ENCODE measurements at regions not wholly inside any gene's neighbourhood (a gene's known extent, or its start where the extent isn't known, plus 50 kb on each side); places are given as distances from the start of the nearest gene placed in this dataset.
A peak's percentile ranks its signal among the peaks of the same experiment; 100 is the strongest.

DNA sequence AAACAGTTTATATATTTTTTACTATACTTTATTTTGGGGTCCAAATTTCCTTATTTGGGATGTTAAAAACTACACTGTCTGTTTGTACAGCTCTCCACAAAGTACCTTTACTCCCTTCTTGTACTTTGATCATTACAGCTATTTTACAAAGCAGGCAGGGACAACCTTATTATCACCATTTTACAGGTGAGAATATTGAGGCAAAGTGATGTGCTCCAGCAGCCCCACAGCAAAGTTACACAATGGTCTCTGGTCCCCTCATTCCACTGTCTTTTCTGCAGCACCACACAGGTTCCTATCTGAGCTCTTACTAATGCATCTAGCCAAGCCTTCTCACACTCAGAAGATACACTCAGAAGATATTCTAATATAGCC, 457.3 kb downstream of the RASEF start:
- TF ChIP-seq, protein P1, sequence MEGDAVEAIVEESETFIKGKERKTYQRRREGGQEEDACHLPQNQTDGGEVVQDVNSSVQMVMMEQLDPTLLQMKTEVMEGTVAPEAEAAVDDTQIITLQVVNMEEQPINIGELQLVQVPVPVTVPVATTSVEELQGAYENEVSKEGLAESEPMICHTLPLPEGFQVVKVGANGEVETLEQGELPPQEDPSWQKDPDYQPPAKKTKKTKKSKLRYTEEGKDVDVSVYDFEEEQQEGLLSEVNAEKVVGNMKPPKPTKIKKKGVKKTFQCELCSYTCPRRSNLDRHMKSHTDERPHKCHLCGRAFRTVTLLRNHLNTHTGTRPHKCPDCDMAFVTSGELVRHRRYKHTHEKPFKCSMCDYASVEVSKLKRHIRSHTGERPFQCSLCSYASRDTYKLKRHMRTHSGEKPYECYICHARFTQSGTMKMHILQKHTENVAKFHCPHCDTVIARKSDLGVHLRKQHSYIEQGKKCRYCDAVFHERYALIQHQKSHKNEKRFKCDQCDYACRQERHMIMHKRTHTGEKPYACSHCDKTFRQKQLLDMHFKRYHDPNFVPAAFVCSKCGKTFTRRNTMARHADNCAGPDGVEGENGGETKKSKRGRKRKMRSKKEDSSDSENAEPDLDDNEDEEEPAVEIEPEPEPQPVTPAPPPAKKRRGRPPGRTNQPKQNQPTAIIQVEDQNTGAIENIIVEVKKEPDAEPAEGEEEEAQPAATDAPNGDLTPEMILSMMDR (IDR thresholded peaks at IDR 0.05; ENCODE audit: insufficient read depth, missing control alignments) = no peak
- FAIRE-seq = no peak
- no peak for DNase-seq (ENCODE audit: insufficient read length, low spot score)

DNA sequence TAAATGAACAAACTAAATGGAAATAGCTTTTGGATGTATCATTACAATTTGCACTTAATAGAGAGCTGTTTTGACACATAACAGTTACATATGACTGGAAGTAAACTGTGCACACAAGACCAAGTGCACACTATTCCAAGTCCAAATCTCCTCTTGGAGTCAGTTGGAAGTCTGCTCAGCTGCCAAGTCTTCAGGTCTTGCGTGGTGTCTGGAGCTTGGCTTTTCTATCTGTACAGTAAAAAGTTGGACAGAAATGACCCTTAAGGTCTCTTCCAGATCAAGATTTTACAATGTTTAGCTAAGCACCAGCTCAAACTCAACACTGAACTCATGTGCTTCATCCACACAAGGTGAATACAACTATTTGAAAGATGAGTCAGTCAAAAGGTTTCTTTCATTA, 456.9 kb downstream of the RASEF start:
- no peak for DNase-seq (ENCODE audit: insufficient read length, low spot score)
- TF ChIP-seq, protein P1 (IDR thresholded peaks at IDR 0.05; ENCODE audit: insufficient read depth, missing control alignments) = no peak
- no peak for FAIRE-seq

DNA sequence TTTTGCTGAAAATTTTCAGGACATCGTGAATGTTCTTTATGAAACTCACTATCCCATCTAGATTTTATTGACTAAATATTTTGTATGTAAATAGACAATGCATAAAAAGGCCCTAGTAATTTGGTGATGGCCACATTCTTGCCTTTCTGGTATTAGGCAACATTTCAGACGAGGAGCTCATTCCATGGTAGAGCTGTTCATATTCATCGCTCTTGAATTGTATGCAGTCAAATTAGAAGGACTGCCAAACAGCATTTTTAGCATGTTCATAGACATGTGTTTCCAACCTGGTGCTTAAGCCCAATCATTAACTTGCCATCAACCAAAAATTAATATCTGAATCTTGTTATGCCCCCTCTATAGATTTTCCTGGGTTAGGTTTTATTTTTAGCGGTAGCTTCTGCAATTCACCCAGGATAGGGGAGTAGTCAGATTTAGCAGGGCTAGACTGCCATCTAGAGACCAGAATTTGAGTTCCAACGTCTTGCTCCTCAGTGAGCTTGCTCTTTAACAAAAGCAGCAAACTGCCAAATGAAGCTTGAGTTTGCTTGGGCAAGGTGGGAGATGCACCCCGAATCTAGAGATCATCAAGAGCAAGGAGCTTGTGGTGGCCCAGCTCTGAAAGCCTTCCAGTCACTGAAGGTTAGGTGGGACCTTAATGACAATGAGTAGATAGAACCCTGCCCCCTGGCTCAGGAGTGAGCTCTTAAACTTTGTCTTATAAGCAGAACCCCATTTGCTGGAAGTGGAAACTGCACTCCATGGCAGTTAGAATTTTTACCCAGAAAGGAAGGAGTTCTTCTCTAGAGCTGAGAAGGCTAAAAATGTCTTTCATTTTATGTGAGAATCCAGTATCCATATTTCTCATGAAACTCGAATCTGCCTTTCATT, 456.2 kb downstream of the RASEF start:
- DNase-seq (ENCODE audit: insufficient read length, low spot score) (no peak), FAIRE-seq (peak; percentile 25)
- TF ChIP-seq, protein P1 (IDR thresholded peaks at IDR 0.05; ENCODE audit: insufficient read depth, missing control alignments) = peak; percentile 78

DNA sequence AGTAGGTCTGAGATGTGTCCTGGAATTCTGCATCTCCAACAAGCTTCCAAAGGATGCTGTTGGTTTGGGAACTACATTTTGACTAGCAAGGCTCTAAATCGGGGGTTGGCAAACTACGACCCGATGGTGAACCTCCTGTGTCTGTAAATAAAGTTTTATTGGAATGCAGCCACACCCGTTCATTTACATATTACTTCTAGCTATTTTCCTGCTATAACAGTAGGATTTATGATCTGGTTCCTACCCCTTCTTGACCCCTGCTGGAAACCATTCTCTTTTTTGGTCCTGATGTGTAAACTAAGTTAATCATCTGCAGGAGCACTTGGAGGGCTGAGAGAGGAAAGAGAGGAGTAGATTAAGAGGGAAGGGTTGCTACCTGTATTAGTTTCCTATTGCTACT, 454.5 kb downstream of the RASEF start:
- TF ChIP-seq, protein P1 (IDR thresholded peaks at IDR 0.05; ENCODE audit: insufficient read depth, missing control alignments) = no peak
- FAIRE-seq = no peak
- DNase-seq (ENCODE audit: insufficient read length, low spot score) = no peak

DNA sequence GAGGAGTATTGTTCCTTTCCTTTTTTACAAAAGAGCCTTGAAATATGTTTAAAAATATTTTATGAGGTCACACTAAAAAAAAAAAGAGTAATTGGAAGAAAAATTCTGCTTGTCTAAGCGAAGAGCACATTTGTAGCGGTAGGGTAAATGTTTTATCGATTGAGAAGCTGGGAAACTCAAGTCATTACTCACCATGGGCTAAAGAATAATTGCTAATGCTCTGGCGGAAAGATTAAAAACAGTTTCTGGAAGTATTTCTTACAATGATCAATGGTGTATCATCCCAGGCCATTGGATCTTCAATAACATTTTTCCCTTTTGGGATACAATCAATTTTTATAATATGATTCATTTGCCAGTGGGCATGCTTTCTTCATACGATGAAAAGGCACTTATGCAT, 450.0 kb downstream of the RASEF start:
- FAIRE-seq (no peak), DNase-seq (ENCODE audit: insufficient read length, low spot score) (no peak)
- TF ChIP-seq, protein P1 (IDR thresholded peaks at IDR 0.05; ENCODE audit: insufficient read depth, missing control alignments) = no peak

DNA sequence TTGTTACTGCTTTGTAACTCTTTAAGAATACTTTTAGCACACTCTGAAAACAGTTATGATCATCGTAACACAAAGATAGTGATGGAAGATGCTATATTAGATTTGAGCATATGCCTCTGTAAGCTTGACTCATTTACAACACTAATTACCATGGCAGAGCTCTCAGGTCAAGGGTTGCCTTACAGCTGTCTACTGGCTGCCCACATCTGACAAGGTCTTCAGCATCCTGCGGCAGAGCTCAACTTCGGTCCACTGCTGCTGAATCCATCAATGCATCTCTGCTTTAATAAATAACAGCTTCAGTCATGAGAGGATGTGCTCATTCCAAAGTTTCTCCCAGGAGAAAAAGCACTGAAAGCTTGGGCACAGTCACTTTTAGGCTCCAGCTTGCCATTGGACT, 449.4 kb downstream of the RASEF start:
- no peak for FAIRE-seq
- no peak for DNase-seq (ENCODE audit: insufficient read length, low spot score)
- TF ChIP-seq, protein P1 (IDR thresholded peaks at IDR 0.05; ENCODE audit: insufficient read depth, missing control alignments) = no peak

DNA sequence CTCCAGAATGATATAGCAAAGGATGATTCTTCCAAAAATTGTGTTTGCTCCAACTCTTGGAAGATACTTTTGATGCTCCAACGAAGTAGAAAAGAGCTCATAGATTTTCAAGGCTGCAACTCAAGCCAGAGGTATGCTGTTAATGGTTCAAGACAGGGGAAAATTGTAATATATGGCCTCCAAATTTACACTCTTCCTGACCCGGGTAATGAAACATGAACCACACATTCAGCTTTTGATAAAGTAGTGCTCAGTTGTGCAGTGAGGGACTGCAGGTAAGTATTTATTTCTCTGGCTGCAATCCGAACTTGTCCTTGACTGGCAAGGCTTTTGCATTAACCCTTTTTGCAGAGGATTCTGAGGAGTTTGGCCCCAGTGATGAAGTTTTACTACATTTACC, 446.4 kb downstream of the RASEF start:
- FAIRE-seq = no peak
- TF ChIP-seq, protein P1 (IDR thresholded peaks at IDR 0.05; ENCODE audit: insufficient read depth, missing control alignments) = no peak
- no peak for DNase-seq (ENCODE audit: insufficient read length, low spot score)

Measured in D721Med (cell line).